Endodermal cell (in vitro differentiated cells): ENCODE measurements at regions not wholly inside any gene's neighbourhood (a gene's known extent, or its start where the extent isn't known, plus 50 kb on each side); places are given as distances from the start of the nearest gene placed in this dataset.

Experiments
- DNase-seq: peaks from one replicate; pipeline ENCODE4 v3.0.0-alpha.2; 2017
- H3K27ac ChIP-seq: 2 replicates; pipeline ENCODE4 v1.5.1; 2013; ENCODE audit warnings: mild to moderate bottlenecking, low read depth, low read length, moderate library complexity
- H3K27me3 ChIP-seq: 2 replicates; pipeline ENCODE4 v1.6.1; 2013; ENCODE audit warnings: mild to moderate bottlenecking, low read length, moderate library complexity; ENCODE audit not compliant: insufficient read depth, control insufficient read depth, poor library complexity, severe bottlenecking
- H3K36me3 ChIP-seq: 2 replicates; pipeline ENCODE4 v1.7.0; 2013; ENCODE audit warnings: mild to moderate bottlenecking, low read length, moderate library complexity; ENCODE audit not compliant: control insufficient read depth, insufficient read depth
- H3K4me1 ChIP-seq: one replicate; pipeline ENCODE4 v1.7.0; 2013; ENCODE audit warnings: low read length; ENCODE audit not compliant: control insufficient read depth, insufficient read depth
- H3K4me3 ChIP-seq: 2 replicates; pipeline ENCODE4 v1.5.1; 2013; ENCODE audit warnings: mild to moderate bottlenecking, low read length, moderate library complexity
- H3K9ac ChIP-seq: 2 replicates; pipeline ENCODE4 v1.6.1; 2013; ENCODE audit warnings: mild to moderate bottlenecking, low read length, moderate library complexity; ENCODE audit not compliant: poor library complexity, severe bottlenecking; ENCODE audit errors: extremely low read depth
- H3K9me3 ChIP-seq: 2 replicates; pipeline ENCODE4 v1.6.1; 2013; ENCODE audit warnings: mild to moderate bottlenecking, low read length, moderate library complexity; ENCODE audit not compliant: control insufficient read depth
- H3K27ac Mint-ChIP-seq: 2 replicates; pipeline ENCODE4 v1.8.0; 2020; ENCODE audit warnings: mixed read lengths
- H3K27me3 Mint-ChIP-seq: 2 replicates; pipeline ENCODE4 v1.8.0; 2021; ENCODE audit warnings: mild to moderate bottlenecking, mixed read lengths; ENCODE audit not compliant: insufficient read depth
- H3K36me3 Mint-ChIP-seq: 2 replicates; pipeline ENCODE4 v1.8.0; 2020; ENCODE audit warnings: low read depth, mixed read lengths
- H3K4me1 Mint-ChIP-seq: 2 replicates; pipeline ENCODE4 v1.8.0; 2020; ENCODE audit warnings: mixed read lengths
- H3K4me3 Mint-ChIP-seq: 2 replicates; pipeline ENCODE4 v1.8.0; 2020; ENCODE audit warnings: mild to moderate bottlenecking, moderate library complexity, mixed read lengths
- H3K9me3 Mint-ChIP-seq: 2 replicates; pipeline ENCODE4 v1.8.0; 2020; ENCODE audit warnings: mild to moderate bottlenecking, mixed read lengths
- CTCF ChIP-seq: fragments of 200-600 bp; sonication (generic); conservative IDR thresholded peaks from 2 replicates; pipeline ENCODE4 v1.5.0; 2021; ENCODE audit warnings: antibody characterized with exemption, mild to moderate bottlenecking
- WGBS, 2 experiments: methylation state at CpG; one replicate each; pipeline versions ENCODE4 v1.1.5 to v1.1.7; 2013; ENCODE audit warnings: missing lambda C conversion rate in 2 of 2, mixed read lengths in 1 of 2; ENCODE audit not compliant: insufficient coverage in 1 of 2, insufficient read length in 1 of 2; 5-methylcytosine and 5-hydroxymethylcytosine counted together

DNA sequence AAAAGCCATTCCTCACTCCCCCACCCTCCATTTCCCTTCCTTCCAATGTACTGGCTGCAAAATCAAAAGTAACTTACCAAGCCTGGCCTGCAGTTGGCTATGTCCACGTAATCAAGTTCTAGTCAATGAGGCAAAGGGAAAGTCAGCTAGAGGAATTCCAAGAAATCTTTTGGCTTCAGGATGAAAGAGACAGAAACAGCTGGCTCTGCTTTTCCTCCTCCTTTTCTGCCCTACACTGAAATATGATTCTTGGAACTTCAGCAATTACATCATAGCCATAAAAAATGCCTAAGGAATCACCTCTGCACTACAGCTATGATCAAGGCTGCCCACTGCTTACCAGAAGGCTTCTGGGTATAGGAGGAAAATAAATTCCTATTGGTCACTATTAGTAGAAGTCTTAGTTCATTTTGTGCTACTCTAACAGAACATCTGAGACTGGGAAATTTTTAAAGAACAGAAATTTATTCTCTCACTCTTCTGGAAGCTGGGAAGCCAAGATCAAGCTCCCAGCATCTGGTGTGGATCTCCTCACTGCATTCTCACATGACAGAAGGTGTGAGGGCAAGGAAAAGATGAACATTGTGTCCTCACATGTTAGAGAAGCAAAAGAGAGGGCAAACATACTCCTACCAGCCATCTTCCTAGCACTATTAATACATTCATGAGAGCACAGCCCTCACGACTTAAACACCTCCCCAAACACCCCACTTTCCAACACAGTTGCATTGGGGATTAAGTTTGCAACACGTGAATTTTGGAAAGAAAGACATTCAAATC, 219.9 kb downstream of the TMX3 start:
- H3K27ac ChIP-seq: no peak overlapping the region

GRCh38 chr18:68489013-68489792, 225.7 kb downstream of the TMX3 start:
- Mint-ChIP-seq H3K9me3 (no peaks in the 10 kb centered on the region), H3K27ac (peak overlapping the region; percentile 6), H3K36me3 (no peaks in the 10 kb centered on the region), H3K27me3 (no peaks in the 10 kb centered on the region), H3K4me1 (peaks cover 6% of the 10 kb centered on the region), H3K4me3 (no peak overlapping the region)
- H3K27ac ChIP-seq: peak overlapping the region; percentile 55
- no peak overlapping the region for H3K9ac ChIP-seq
- no peak for TF ChIP-seq CTCF
- H3K4me3 ChIP-seq: no peak overlapping the region
- H3K36me3 ChIP-seq: no peaks in the 10 kb centered on the region
- WGBS, 2 experiments: 21 to 34% methylated on average over 6 of the region's 6 CpGs
- DNase-seq: peak; percentile 57
- H3K4me1 ChIP-seq: no peaks in the 10 kb centered on the region
- H3K9me3 ChIP-seq: no peaks in the 10 kb centered on the region
- H3K27me3 ChIP-seq: no peaks in the 10 kb centered on the region

More for the DNA sequence above, 219.9 kb downstream of the TMX3 start:
- no peak for DNase-seq
- Histone ChIP-seq H3K4me1 (no peaks in the 10 kb centered on the region), H3K9me3 (no peaks in the 10 kb centered on the region), H3K9ac (no peak overlapping the region), H3K36me3 (no peaks in the 10 kb centered on the region), H3K27me3 (no peaks in the 10 kb centered on the region), H3K4me3 (no peak overlapping the region)
- Mint-ChIP-seq H3K9me3 (no peaks in the 10 kb centered on the region), H3K27me3 (no peaks in the 10 kb centered on the region), H3K4me3 (no peak overlapping the region), H3K27ac (no peak overlapping the region), H3K4me1 (peaks cover 14% of the 10 kb centered on the region), H3K36me3 (no peaks in the 10 kb centered on the region)
- TF ChIP-seq CTCF: peak; percentile 11
- 70 to 81% methylated on average over 1 to 3 of the region's 3 CpGs for WGBS, 2 experiments

- Histone ChIP-seq H3K4me3 (no peak overlapping the region), H3K9ac (no peak overlapping the region), H3K9me3 (no peaks in the 10 kb centered on the region), H3K27me3 (no peaks in the 10 kb centered on the region), H3K27ac (no peak overlapping the region), H3K4me1 (no peaks in the 10 kb centered on the region), H3K36me3 (no peaks in the 10 kb centered on the region)
- H3K27me3 Mint-ChIP-seq: no peaks in the 10 kb centered on the region
- WGBS, 2 experiments: 88 to 100% methylated on average over 2 to 4 of the region's 4 CpGs
- H3K27ac Mint-ChIP-seq: no peak overlapping the region
- H3K4me3 Mint-ChIP-seq: no peak overlapping the region
- no peak for TF ChIP-seq CTCF
- H3K4me1 Mint-ChIP-seq: peaks cover 4% of the 10 kb centered on the region
- no peaks in the 10 kb centered on the region for H3K36me3 Mint-ChIP-seq
- DNase-seq: no peak
- H3K9me3 Mint-ChIP-seq: no peaks in the 10 kb centered on the region
These were observed 230.7 kb downstream of the TMX3 start for GRCh38 chr18:68484241-68484640.
